ENCODE measurements at regions not wholly inside any gene's neighbourhood (a gene's known extent, or its start where the extent isn't known, plus 50 kb on each side); places are given as distances from the start of the nearest gene placed in this dataset.
"Not testable (repeated sequence)": the region's sequence is repeated elsewhere in the genome, so short reads cannot be mapped to it uniquely, and the experiment has no call there.

GRCh38 chr15:89019436-89019835 lies 68.8 kb upstream of the ABHD2 start:
- ATAC-seq: no peak
- TF ChIP-seq POLR2A (IDR thresholded peaks at IDR 0.05) (no peak), CTCF (IDR thresholded peaks at IDR 0.05) (no peak)

GRCh38 chr15:89021224-89021623 lies 67.0 kb upstream of the ABHD2 start:
- Histone ChIP-seq H3K4me1 (no peaks in the 10 kb centered on the region), H3K36me3 (no peaks in the 10 kb centered on the region), H3K27ac (no peak overlapping the region), H3K27me3 (peaks cover 0 to 8% of the 10 kb centered on the region in 2 donors), H3K4me3 (no peak overlapping the region), H3K9me3 (no peaks in the 10 kb centered on the region)
- WGBS (ENCODE audit: insufficient coverage, low coverage, low lambda C conversion rate, missing lambda C conversion rate): 40% methylated on average over 2 of the region's 2 CpGs
- DNase-seq (no peak), ATAC-seq (no peak)
- no peak for TF ChIP-seq POLR2A (IDR thresholded peaks at IDR 0.05)
- no peak for TF ChIP-seq CTCF (IDR thresholded peaks at IDR 0.05)
- intact Hi-C loops (cut with DNase I): no loop called here

More at GRCh38 chr15:89019436-89019835, 68.8 kb upstream of the ABHD2 start:
- H3K36me3 ChIP-seq: no peaks in the 10 kb centered on the region
- no peak overlapping the region for H3K4me3 ChIP-seq
- no peaks in the 10 kb centered on the region for H3K4me1 ChIP-seq
- H3K27me3 ChIP-seq: peaks cover 0 to 8% of the 10 kb centered on the region in 2 donors
- no peaks in the 10 kb centered on the region for H3K9me3 ChIP-seq
- WGBS (ENCODE audit: insufficient coverage, low coverage, low lambda C conversion rate, missing lambda C conversion rate): 32% methylated on average over 3 of the region's 3 CpGs
- no peak for DNase-seq
- intact Hi-C loops (cut with DNase I): loop anchor here (5.0 kb wide), 2 partner anchors 112 to 117 kb away; no protein-coding TSS in a partner anchor
- H3K27ac ChIP-seq: no peak overlapping the region

GRCh38 chr15:89021886-89022285 lies 66.4 kb upstream of the ABHD2 start:
- ATAC-seq: not testable (repeated sequence)
- 77% methylated on average over 8 of the region's 8 CpGs for WGBS (ENCODE audit: insufficient coverage, low coverage, low lambda C conversion rate, missing lambda C conversion rate)

GRCh38 chr15:89023311-89023961 lies 64.8 kb upstream of the ABHD2 start:
- Histone ChIP-seq H3K4me3 (no peak overlapping the region), H3K4me1 (no peaks in the 10 kb centered on the region), H3K9me3 (no peaks in the 10 kb centered on the region), H3K27ac (no peak overlapping the region), H3K27me3 (no peaks in the 10 kb centered on the region), H3K36me3 (no peaks in the 10 kb centered on the region)
- DNase-seq (no peak), ATAC-seq (no peak)
- TF ChIP-seq CTCF (IDR thresholded peaks at IDR 0.05) (no peak), POLR2A (IDR thresholded peaks at IDR 0.05) (no peak)
- intact Hi-C loops (cut with DNase I): no loop called here
- 64% methylated on average over 7 of the region's 8 CpGs for WGBS (ENCODE audit: insufficient coverage, low coverage, low lambda C conversion rate, missing lambda C conversion rate)

More at GRCh38 chr15:89021886-89022285, 66.4 kb upstream of the ABHD2 start:
- intact Hi-C loops (cut with DNase I); H3K27ac ChIP-seq; H3K4me1 ChIP-seq; H3K9me3 ChIP-seq; DNase-seq; H3K36me3 ChIP-seq; H3K27me3 ChIP-seq; H3K4me3 ChIP-seq: not testable (repeated sequence)

- H3K27ac ChIP-seq: no peak overlapping the region
- ATAC-seq (no peak), DNase-seq (no peak)
- H3K4me3 ChIP-seq: no peak overlapping the region
- WGBS (ENCODE audit: insufficient coverage, low coverage, low lambda C conversion rate, missing lambda C conversion rate): 60% methylated on average over 2 of the region's 2 CpGs
- no peaks in the 10 kb centered on the region for H3K27me3 ChIP-seq
- TF ChIP-seq CTCF (IDR thresholded peaks at IDR 0.05) (no peak), POLR2A (IDR thresholded peaks at IDR 0.05) (no peak)
- H3K4me1 ChIP-seq: no peaks in the 10 kb centered on the region
- H3K36me3 ChIP-seq: no peaks in the 10 kb centered on the region
- H3K9me3 ChIP-seq: no peaks in the 10 kb centered on the region
- intact Hi-C loops (cut with DNase I): no loop called here
Observed at GRCh38 chr15:89024418-89024817, 63.8 kb upstream of the ABHD2 start.

Data from right lobe of liver (tissue), 6 donors.